Neural cell (in vitro differentiated cells): ENCODE measurements at regions not wholly inside any gene's neighbourhood (a gene's known extent, or its start where the extent isn't known, plus 50 kb on each side); places are given as distances from the start of the nearest gene placed in this dataset.

Experiments used
- H2AFZ ChIP-seq: fragments of 200-600, 300-800 bp; sonication (generic), shearing (Covaris generic); 2 replicates; pipeline ENCODE4 v1.6.0; 2014; ENCODE audit warnings: low read depth, mild to moderate bottlenecking, antibody characterized with exemption, low read length, moderate library complexity
- H3F3A ChIP-seq: fragments of 200-600 bp; shearing (Covaris generic); 2 replicates; pipeline ENCODE4 v1.6.1; 2016; ENCODE audit warnings: mild to moderate bottlenecking, moderate library complexity, mixed read lengths, antibody characterized with exemption, low read length; ENCODE audit not compliant: insufficient read depth, poor library complexity, severe bottlenecking
- H3K27ac ChIP-seq: fragments of 200-600, 300-800 bp; sonication (generic), shearing (Covaris generic); 2 replicates; pipeline ENCODE4 v1.5.1; 2014; ENCODE audit warnings: mild to moderate bottlenecking, low read length, moderate library complexity
- H3K27me3 ChIP-seq: fragments of 300-800, 200-600 bp; sonication (generic), shearing (Covaris generic); 2 replicates; pipeline ENCODE4 v1.6.0; 2014; ENCODE audit warnings: mild to moderate bottlenecking, low read depth, low read length, moderate library complexity; ENCODE audit not compliant: insufficient read depth
- H3K36me3 ChIP-seq: fragments of 300-800, 200-600 bp; sonication (generic), shearing (Covaris generic); 2 replicates; pipeline ENCODE4 v1.5.1; 2014; ENCODE audit warnings: mild to moderate bottlenecking, antibody characterized with exemption, low read length, moderate library complexity; ENCODE audit not compliant: insufficient read depth
- H3K4me2 ChIP-seq: fragments of 300-800, 200-600 bp; sonication (generic), shearing (Covaris generic); 2 replicates; pipeline ENCODE4 v1.6.0; 2014; ENCODE audit warnings: mild to moderate bottlenecking, low read length
- H3K4me3 ChIP-seq: fragments of 300-800, 200-600 bp; sonication (generic), shearing (Covaris generic); 2 replicates; pipeline ENCODE4 v1.5.1; 2014; ENCODE audit warnings: mild to moderate bottlenecking, low read length, moderate library complexity
- H3K79me2 ChIP-seq: fragments of 200-600 bp; shearing (Covaris generic); replicated peaks from 2 replicates; pipeline ENCODE4 v1.6.0; 2014; ENCODE audit warnings: mild to moderate bottlenecking, low read length, moderate library complexity; ENCODE audit not compliant: insufficient read depth
- H3K9ac ChIP-seq: fragments of 300-800, 200-600 bp; sonication (generic), shearing (Covaris generic); 2 replicates; pipeline ENCODE4 v1.6.1; 2016; ENCODE audit warnings: mild to moderate bottlenecking, low read length, mixed read lengths
- H3K9me2 ChIP-seq: fragments of 200-600 bp; shearing (Covaris generic); 2 replicates; pipeline ENCODE4 v1.6.1; 2016; ENCODE audit warnings: mild to moderate bottlenecking, low read length, mixed read lengths; ENCODE audit not compliant: insufficient read depth
- H3K9me3 ChIP-seq: fragments of 200-600, 300-800 bp; sonication (generic), shearing (Covaris generic); 2 replicates; pipeline ENCODE4 v1.6.1; 2016; ENCODE audit warnings: mild to moderate bottlenecking, mixed run types, low read length, moderate library complexity, mixed read lengths
- H4K20me1 ChIP-seq: fragments of 200-600 bp; shearing (Covaris generic); 2 replicates; pipeline ENCODE4 v1.6.1; 2016; ENCODE audit warnings: mild to moderate bottlenecking, mixed run types; ENCODE audit not compliant: insufficient read depth
- CTCF ChIP-seq: fragments of 450-650 bp; IDR thresholded peaks from 2 replicates; pipeline ENCODE4 v1.5.1; 2014; ENCODE audit warnings: antibody characterized with exemption, mild to moderate bottlenecking, moderate library complexity; ENCODE audit not compliant: poor library complexity, severe bottlenecking
- EP300 ChIP-seq: fragments of 450-650 bp; conservative IDR thresholded peaks from 2 replicates; pipeline ENCODE4 v1.6.1; 2014; ENCODE audit warnings: antibody characterized with exemption, mild to moderate bottlenecking, moderate library complexity; ENCODE audit not compliant: poor library complexity, severe bottlenecking
- EZH2 ChIP-seq: fragments of 200-600, 300-800 bp; shearing (Covaris generic), sonication (generic); IDR thresholded peaks from 2 replicates; pipeline ENCODE4 v1.6.1; 2014; ENCODE audit warnings: antibody characterized with exemption, low read length, borderline replicate concordance, mild to moderate bottlenecking; ENCODE audit not compliant: insufficient read depth, poor library complexity, severe bottlenecking
- MXI1 ChIP-seq: fragments of 450-650 bp; conservative IDR thresholded peaks from 2 replicates; pipeline ENCODE4 v1.6.1; 2014; ENCODE audit warnings: antibody characterized with exemption, mild to moderate bottlenecking; ENCODE audit not compliant: poor library complexity, severe bottlenecking
- POLR2AphosphoS5 ChIP-seq: IDR thresholded peaks from 2 replicates; pipeline ENCODE4 v1.6.1; 2012
- RAD21 ChIP-seq: fragments of 450-650 bp; conservative IDR thresholded peaks from 2 replicates; pipeline ENCODE4 v1.6.1; 2014; ENCODE audit warnings: antibody characterized with exemption, mild to moderate bottlenecking, moderate library complexity
- SMC3 ChIP-seq: fragments of 450-650 bp; conservative IDR thresholded peaks from 2 replicates; pipeline ENCODE4 v1.6.1; 2014; ENCODE audit warnings: antibody characterized with exemption, mild to moderate bottlenecking, moderate library complexity; ENCODE audit not compliant: poor library complexity
- TAF1 ChIP-seq: IDR thresholded peaks from 2 replicates; pipeline ENCODE4 v1.6.1; 2012; ENCODE audit warnings: low read depth
- TF ChIP-seq, protein P1 (sequence below): IDR thresholded peaks from 2 replicates; pipeline ENCODE4 v1.6.1; 2012; ENCODE audit warnings: borderline replicate concordance

DNA sequence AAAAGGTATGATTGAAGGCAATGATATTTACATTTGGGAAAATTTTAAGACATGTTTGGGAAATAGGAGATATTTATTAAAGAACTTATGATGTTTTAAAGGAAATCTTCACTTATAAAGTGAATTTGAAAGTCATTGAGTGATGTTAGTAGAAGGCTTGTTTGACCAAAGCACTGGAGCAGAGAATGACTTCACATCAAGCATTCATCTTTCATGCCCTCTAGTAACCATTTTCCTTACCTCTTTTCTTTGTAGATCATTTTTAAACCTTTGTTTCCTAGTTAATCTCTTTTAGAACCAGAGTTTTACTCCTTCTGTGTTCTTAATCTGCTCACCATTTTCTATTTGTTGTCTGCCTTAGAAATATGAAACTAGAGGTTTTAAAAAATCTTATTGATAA is 111.3 kb upstream of the FOXP2 start:
- Histone ChIP-seq H3F3A (no peaks in the 10 kb centered on the region), H3K36me3 (no peaks in the 10 kb centered on the region), H2AFZ (no peak overlapping the region), H3K4me2 (no peak overlapping the region), H3K79me2 (no peaks in the 10 kb centered on the region), H3K4me3 (no peak overlapping the region), H3K9ac (no peak overlapping the region), H4K20me1 (no peaks in the 10 kb centered on the region), H3K9me3 (no peaks in the 10 kb centered on the region), H3K27ac (no peak overlapping the region), H3K9me2 (no peaks in the 10 kb centered on the region), H3K27me3 (no peaks in the 10 kb centered on the region)
- no peak for TF ChIP-seq EP300
- TF ChIP-seq, protein P1, sequence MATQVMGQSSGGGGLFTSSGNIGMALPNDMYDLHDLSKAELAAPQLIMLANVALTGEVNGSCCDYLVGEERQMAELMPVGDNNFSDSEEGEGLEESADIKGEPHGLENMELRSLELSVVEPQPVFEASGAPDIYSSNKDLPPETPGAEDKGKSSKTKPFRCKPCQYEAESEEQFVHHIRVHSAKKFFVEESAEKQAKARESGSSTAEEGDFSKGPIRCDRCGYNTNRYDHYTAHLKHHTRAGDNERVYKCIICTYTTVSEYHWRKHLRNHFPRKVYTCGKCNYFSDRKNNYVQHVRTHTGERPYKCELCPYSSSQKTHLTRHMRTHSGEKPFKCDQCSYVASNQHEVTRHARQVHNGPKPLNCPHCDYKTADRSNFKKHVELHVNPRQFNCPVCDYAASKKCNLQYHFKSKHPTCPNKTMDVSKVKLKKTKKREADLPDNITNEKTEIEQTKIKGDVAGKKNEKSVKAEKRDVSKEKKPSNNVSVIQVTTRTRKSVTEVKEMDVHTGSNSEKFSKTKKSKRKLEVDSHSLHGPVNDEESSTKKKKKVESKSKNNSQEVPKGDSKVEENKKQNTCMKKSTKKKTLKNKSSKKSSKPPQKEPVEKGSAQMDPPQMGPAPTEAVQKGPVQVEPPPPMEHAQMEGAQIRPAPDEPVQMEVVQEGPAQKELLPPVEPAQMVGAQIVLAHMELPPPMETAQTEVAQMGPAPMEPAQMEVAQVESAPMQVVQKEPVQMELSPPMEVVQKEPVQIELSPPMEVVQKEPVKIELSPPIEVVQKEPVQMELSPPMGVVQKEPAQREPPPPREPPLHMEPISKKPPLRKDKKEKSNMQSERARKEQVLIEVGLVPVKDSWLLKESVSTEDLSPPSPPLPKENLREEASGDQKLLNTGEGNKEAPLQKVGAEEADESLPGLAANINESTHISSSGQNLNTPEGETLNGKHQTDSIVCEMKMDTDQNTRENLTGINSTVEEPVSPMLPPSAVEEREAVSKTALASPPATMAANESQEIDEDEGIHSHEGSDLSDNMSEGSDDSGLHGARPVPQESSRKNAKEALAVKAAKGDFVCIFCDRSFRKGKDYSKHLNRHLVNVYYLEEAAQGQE = no peak
- TF ChIP-seq TAF1 = no peak
- TF ChIP-seq RAD21 = no peak
- no peak for TF ChIP-seq SMC3
- no peak for TF ChIP-seq MXI1
- no peak for TF ChIP-seq CTCF
- TF ChIP-seq POLR2AphosphoS5 = no peak
- no peak for TF ChIP-seq EZH2

DNA sequence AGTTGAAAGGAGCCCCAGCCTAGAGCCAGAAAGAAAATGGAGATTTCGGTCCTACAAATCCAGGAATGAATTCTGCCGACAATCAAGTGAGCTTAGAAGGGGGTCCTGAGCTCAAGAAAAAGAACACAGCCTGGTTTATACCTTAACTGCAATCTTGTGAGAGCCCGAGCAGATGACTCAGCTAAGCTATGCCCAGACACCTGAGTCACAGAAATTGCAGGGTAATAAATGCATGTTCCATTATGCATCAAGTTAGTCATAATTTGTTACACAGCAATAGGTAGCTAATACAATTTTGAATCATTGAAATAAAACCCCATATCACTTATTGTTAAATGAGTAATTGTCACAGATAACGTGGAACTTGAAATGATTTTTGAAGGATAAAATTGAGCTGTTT is 111.8 kb upstream of the FOXP2 start:
- Histone ChIP-seq H3K27ac (no peak overlapping the region), H3K4me2 (no peak overlapping the region), H3K9me3 (no peaks in the 10 kb centered on the region), H3K4me3 (no peak overlapping the region), H3K9ac (no peak overlapping the region), H3K79me2 (no peaks in the 10 kb centered on the region), H2AFZ (no peak overlapping the region), H3K27me3 (no peaks in the 10 kb centered on the region), H3K36me3 (no peaks in the 10 kb centered on the region), H3F3A (no peaks in the 10 kb centered on the region), H3K9me2 (no peaks in the 10 kb centered on the region), H4K20me1 (no peaks in the 10 kb centered on the region)
- no peak for TF ChIP-seq SMC3
- no peak for TF ChIP-seq EZH2
- TF ChIP-seq TAF1 = no peak
- TF ChIP-seq EP300 = no peak
- TF ChIP-seq, protein P1 = no peak
- TF ChIP-seq MXI1 = no peak
- no peak for TF ChIP-seq CTCF
- TF ChIP-seq POLR2AphosphoS5 = no peak
- TF ChIP-seq RAD21 = no peak
